NCI-H2107 treated with DMSO at 0.1 percent for 48 hours (cell line): ENCODE measurements at regions not wholly inside any gene's neighbourhood (a gene's known extent, or its start where the extent isn't known, plus 50 kb on each side); places are given as distances from the start of the nearest gene placed in this dataset.
A peak's percentile ranks its signal among the peaks of the same experiment; 100 is the strongest.

ENCODE experiments used
- DNase-seq: peaks from one replicate; lab custom pipeline; 2025; ENCODE audit not compliant: unreplicated experiment; lab: John Stamatoyannopoulos, UW

GRCh38 chr7:25762511-25763462 is 389.2 kb upstream of the NFE2L3 start:
- no peak for DNase-seq

- no peak for DNase-seq
Observed at GRCh38 chr7:25763463-25763860, 388.5 kb upstream of the NFE2L3 start.

DNA sequence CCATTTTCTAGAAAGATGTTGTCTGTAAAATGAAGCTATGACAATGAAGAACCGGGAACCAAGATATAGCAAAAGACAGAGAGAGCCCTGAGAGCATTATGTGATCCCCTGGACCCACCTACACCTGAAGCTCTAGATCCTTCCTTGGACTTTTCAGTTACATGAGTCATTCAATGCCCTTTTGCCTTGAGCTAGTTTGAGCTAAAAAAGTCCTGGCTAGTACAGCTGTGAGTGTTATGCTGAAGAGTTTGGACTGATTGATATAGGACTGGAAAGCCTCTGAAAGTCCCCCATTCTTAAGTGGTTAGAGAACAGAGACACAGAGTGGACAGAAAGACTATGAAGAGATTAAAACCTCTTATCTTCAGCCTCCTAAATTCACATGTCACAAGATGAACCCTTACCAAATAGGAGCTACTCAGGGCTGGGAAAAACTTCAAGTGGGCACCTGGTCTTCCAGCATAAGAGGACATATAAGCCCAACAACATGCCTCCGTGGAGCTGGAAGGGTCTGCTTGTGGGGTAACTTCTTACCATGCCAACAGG is 386.8 kb upstream of the NFE2L3 start:
- no peak for DNase-seq

GRCh38 chr7:25770235-25770634 is 381.8 kb upstream of the NFE2L3 start:
- no peak for DNase-seq

DNA sequence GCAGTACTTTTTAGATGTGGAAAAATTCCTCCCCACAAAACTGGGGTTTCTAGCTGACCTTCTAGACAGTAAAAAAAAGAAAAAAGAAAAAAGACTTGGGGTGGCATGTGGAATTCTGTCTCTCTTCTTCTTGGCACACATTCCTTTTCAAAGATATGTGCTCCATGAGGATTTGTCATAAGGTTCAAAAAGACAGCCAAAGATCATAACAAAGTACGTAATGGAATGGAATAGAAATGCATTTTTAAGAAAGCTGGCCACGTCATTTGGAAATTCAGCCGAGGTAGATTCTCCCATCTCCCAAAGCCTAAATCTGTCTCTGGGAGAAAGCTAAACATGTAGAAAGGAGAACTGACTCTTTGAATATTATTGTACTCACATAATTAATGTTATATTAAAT is 381.3 kb upstream of the NFE2L3 start:
- no peak for DNase-seq

- DNase-seq: no peak
Observed at GRCh38 chr7:25771491-25771890, 380.5 kb upstream of the NFE2L3 start.

DNA sequence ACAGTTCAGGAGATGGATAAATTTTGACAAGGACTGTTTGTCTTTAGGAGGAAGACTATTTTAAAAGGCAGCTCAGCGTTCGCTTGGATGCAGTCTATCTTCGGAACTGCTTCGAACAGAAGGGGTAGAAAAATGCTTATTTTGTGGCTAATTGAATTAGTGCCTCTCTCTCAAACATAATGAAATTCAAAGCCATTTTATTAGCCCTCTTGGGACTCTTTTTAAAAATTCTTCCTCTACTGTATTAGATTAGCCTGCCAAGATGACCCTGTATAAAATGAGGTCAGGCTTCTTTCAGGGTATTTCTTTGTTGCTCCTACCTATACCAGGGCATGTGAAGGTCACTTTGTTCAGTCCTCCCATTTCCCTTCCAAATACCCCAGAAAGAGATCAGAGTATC is 379.2 kb upstream of the NFE2L3 start:
- no peak for DNase-seq

DNA sequence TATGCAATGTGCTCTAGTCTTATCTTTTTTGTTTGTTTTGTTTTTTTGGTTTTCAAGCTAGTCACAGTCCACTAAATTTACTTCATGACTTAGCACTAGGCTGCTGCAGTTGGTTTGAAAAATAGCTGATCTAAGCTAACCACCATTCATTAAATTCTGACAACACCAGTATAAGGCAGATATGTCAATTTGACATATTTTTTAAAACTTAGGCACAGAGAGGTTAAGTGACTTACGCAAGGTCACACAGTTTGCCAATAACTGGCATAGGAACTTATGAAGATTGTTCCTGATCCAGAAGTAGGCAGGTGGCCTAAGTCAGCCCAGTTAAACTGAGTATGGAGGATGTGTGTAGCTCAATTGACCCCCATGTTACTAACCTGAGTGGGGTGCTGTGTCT is 377.3 kb upstream of the NFE2L3 start:
- no peak for DNase-seq

DNA sequence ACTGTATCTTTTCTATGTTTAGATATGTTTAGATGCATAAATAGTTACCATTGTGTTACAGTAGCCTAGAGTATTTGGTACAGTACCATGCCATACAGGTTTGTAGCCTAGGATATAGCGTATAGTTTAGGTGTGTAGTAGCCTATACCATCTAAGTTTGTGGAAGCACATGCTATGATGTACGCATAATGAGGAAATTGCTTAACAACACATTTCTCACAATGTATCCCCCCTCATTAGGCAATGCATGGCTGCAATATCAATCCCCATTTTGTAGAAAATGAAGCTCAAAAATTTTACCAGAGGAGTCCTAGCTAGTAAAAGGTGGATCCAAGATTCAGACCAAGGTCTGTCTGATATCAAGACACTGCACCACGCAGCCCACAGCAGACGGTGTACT is 376.4 kb upstream of the NFE2L3 start:
- no peak for DNase-seq

DNA sequence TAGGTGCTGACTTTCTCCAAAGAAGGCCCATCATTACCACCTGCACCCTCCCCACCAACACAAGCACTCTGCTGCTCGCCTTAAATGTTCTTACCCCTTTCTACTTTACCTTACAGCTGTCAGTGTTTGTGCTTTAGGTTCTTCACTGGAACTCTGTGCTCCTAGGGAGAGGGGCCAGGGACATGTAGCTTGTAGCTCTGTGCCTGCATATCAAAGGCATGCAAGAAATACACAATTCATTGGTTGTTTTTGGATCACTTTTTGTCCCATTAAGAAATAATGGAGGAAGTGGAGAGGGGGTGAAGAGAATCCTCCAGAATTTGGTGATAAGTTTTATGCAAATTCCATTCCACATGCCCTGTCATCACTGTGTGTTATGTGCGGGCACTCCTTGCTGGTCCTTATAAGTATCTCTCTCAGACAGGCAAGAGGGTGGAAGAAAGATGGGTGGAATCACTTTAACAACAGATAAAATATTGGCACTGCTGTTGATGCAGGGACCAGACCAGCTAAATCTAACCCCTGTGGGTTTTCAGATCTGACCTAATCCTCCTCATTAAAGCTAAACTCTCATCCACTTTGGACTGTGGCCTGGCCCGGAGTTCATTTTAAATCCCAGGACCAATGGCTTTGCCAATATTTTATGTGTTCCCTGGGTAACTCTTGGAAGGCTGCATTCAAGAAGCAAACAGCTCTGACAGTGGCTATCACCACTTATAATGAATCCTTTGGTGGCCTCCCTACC is 375.8 kb upstream of the NFE2L3 start:
- no peak for DNase-seq

GRCh38 chr7:25776744-25777123 is 375.3 kb upstream of the NFE2L3 start:
- DNase-seq: no peak

GRCh38 chr7:25777969-25778708 is 373.9 kb upstream of the NFE2L3 start:
- peak; percentile 99 for DNase-seq

DNA sequence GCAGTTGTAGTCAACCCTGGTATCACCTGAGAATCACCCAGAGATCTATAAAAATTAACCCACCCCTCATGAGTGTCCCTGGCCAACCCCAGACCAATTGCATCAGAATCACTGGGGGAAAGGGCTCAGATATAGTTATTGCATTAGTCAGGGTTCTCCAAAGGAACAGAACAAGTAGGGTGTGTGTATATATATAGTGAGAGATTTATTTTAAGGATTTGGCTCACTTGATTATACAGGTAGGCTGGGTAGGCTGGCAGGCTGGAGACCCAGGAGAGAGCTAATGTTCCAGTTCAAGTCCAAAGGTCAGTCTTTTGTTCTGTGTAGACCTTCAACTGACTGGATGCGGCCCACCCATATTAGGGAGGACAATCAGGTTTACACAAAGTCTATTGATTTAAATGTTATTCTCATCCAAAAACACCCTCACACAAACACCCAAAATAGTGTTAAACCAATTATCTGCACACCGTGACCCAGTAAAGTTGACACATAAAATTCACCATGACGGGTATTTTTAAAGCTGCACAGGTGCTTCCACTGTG is 372.9 kb upstream of the NFE2L3 start:
- no peak for DNase-seq

- no peak for DNase-seq
Observed at GRCh38 chr7:25780904-25781303, 371.1 kb upstream of the NFE2L3 start.

DNA sequence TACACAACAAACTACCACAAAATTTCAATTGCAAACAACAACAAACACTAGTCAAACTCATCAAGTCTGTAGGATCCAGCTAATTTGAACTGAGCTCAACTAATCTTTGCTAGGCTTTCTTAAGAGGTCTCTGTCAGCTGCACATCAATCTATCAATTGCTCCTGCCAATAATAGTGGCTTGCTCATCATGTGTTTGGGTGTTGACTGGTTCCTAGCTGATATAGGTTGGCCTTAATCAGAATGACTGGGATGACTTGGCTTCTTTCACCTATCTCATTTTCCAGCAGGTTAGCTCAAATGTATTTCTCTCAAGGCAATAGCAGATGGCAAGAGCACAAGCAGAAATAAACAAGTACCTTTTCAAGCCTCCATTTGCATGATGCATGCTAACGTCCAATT is 370.3 kb upstream of the NFE2L3 start:
- no peak for DNase-seq

DNA sequence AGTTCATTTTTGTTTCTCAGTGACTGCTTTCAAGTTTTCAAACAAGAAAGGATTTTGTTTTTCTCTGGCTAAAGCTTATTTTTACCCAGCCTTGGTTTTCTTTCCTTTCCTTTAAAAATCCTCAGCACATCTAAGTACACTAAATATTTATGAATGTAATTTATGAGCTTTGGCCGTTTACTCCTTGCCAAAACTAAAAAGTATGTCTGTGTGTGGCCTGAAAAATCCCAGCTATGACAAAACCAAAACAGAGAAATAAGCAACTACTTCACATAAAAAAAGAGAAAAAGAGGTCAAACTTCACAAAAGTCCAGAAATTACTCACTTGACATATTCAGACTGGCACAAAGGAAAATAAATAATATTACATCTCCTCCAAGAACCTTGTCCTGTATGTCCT is 365.1 kb upstream of the NFE2L3 start:
- DNase-seq: no peak

GRCh38 chr7:25787336-25787735 is 364.7 kb upstream of the NFE2L3 start:
- no peak for DNase-seq

DNA sequence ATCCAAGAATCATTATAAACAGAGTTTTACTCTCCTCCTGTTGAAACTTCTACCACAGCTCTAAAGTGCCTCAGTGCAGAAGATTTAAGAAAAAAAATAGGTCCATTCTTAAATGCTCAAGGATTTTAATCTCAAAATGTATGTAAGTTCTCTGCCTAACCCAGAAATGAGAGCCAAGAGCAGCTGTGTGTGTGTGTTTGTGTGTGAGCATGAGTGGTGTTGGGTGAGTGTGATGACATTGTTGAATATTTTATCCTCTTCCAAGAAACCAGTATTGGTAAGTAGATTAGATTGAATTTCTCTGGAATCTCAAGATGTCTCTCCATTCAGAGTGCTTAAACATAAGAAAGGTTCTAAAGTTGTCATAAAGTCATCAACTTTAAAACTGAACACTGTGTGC is 363.6 kb upstream of the NFE2L3 start:
- DNase-seq: no peak

GRCh38 chr7:25788961-25789620 is 362.9 kb upstream of the NFE2L3 start:
- no peak for DNase-seq
